Naive thymus-derived CD8-positive, alpha-beta T cell (primary cell): ENCODE measurements at regions not wholly inside any gene's neighbourhood (a gene's known extent, or its start where the extent isn't known, plus 50 kb on each side); places are given as distances from the start of the nearest gene placed in this dataset.

Experiments used
- ATAC-seq, 2 donors: fragments of 150-1000 bp; cut with Tn5 transposase in 1 of 2; sonication (Bioruptor Pico), chemical (Tn5 transposase) in 1 of 2; 1 replicate in 1 of 2; 2 replicates in 1 of 2; pipeline ENCODE4 v1.10.0; 2021; ENCODE audit warnings: mild to moderate bottlenecking in 2 of 2, moderate library complexity in 2 of 2
- POLR2A ChIA-PET: fragments of 350-600 bp; sonication (Branson Sonifier 250); formaldehyde crosslinking; loops from one replicate; lab custom pipeline; 2021; ENCODE audit warnings: antibody characterized with exemption; lab: Charles Lee
- DNase-seq, 10 donors: peaks; one replicate each; pipeline versions ENCODE4 v3.0.0 to v3.0.0-alpha.2; 2020 to 2022
- H3K27ac Mint-ChIP-seq, 10 donors: one replicate each; pipeline ENCODE4 v1.8.0; 2020 to 2022; ENCODE audit warnings: mild to moderate bottlenecking in 10 of 10, mixed read lengths in 10 of 10, moderate library complexity in 4 of 10, inconsistent platforms in 1 of 10
- H3K27me3 Mint-ChIP-seq, 5 donors: one replicate each; pipeline ENCODE4 v1.8.0; 2021 to 2022; ENCODE audit warnings: mixed read lengths in 5 of 5
- H3K36me3 Mint-ChIP-seq, 3 donors: one replicate each; pipeline ENCODE4 v1.8.0; 2020 to 2022; ENCODE audit warnings: mixed read lengths in 3 of 3, mild to moderate bottlenecking in 2 of 3, inconsistent platforms in 1 of 3
- H3K4me1 Mint-ChIP-seq, 4 donors: one replicate each; pipeline ENCODE4 v1.8.0; 2021 to 2022; ENCODE audit warnings: mixed read lengths in 4 of 4
- H3K4me3 Mint-ChIP-seq, 10 donors: one replicate each; pipeline ENCODE4 v1.8.0; 2020 to 2022; ENCODE audit warnings: mild to moderate bottlenecking in 10 of 10, mixed read lengths in 10 of 10, moderate library complexity in 6 of 10, inconsistent platforms in 1 of 10
- H3K9me3 Mint-ChIP-seq, 9 donors: one replicate each; pipeline ENCODE4 v1.8.0; 2020 to 2022; ENCODE audit warnings: mixed read lengths in 9 of 9, mild to moderate bottlenecking in 3 of 9, inconsistent platforms in 1 of 9, moderate library complexity in 1 of 9

GRCh38 chr9:38227061-38227540, 158.1 kb upstream of the SHB start:
- POLR2A ChIA-PET, result no interaction called here
- H3K9me3 Mint-ChIP-seq, result peaks cover 0 to 3% (median 0%) of the 10 kb centered on the region in 9 donors

GRCh38 chr9:38226491-38226951, 157.5 kb upstream of the SHB start:
- peaks cover 0 to 12% (median 1%) of the 10 kb centered on the region in 5 donors for H3K27me3 Mint-ChIP-seq
- peaks cover 9 to 22% (median 18%) of the 10 kb centered on the region in 4 donors for H3K4me1 Mint-ChIP-seq
- H3K4me3 Mint-ChIP-seq, result peak overlapping the region; percentile 65 to 93 (median 82)
- H3K36me3 Mint-ChIP-seq, result peaks cover 0 to 7% (median 0%) of the 10 kb centered on the region in 3 donors
- peak overlapping the region in 6 of 10 donors; percentile 18 to 94 (median 46) for H3K27ac Mint-ChIP-seq
- POLR2A ChIA-PET, result interaction anchor here (0.7 kb wide), 1 partner anchor 24 kb away, joined by 3 read pairs; no protein-coding TSS in a partner anchor
- ATAC-seq (peak; percentile 5 to 16), DNase-seq (peak in 2 of 10 donors; percentile 3 to 12)
- H3K9me3 Mint-ChIP-seq, result peaks cover 0 to 8% (median 2%) of the 10 kb centered on the region in 9 donors

More at GRCh38 chr9:38227061-38227540, 158.1 kb upstream of the SHB start:
- Mint-ChIP-seq H3K27me3 (peaks cover 0 to 10% (median under 1%) of the 10 kb centered on the region in 5 donors), H3K4me1 (peaks cover 9 to 22% (median 18%) of the 10 kb centered on the region in 4 donors), H3K27ac (peak overlapping the region in 8 of 10 donors; percentile 22 to 94 (median 72)), H3K36me3 (peaks cover 0 to 4% (median 0%) of the 10 kb centered on the region in 3 donors), H3K4me3 (peak overlapping the region; percentile 71 to 93 (median 82))
- DNase-seq (peak; percentile 26 to 85 (median 68)), ATAC-seq (peak; percentile 82 to 84)

- Mint-ChIP-seq H3K4me1 (peaks cover 9 to 22% (median 18%) of the 10 kb centered on the region in 4 donors), H3K36me3 (peaks cover 0 to 7% (median 0%) of the 10 kb centered on the region in 3 donors), H3K27me3 (peaks cover 0 to 12% (median 1%) of the 10 kb centered on the region in 5 donors), H3K9me3 (peaks cover 0 to 10% (median 2%) of the 10 kb centered on the region in 9 donors), H3K4me3 (no peak overlapping the region), H3K27ac (peak overlapping the region in 1 of 10 donors; percentile 70)
- DNase-seq (no peak), ATAC-seq (no peak)
- POLR2A ChIA-PET, result no interaction called here
Measured at GRCh38 chr9:38224941-38225340, 155.9 kb upstream of the SHB start.

GRCh38 chr9:38216572-38216971, 147.5 kb upstream of the SHB start:
- Mint-ChIP-seq H3K27ac (no peak overlapping the region), H3K9me3 (peaks cover 0 to 13% (median 2%) of the 10 kb centered on the region in 9 donors), H3K4me3 (no peak overlapping the region), H3K27me3 (peaks cover 0 to 11% (median 6%) of the 10 kb centered on the region in 5 donors), H3K4me1 (peaks cover 0 to 8% (median under 1%) of the 10 kb centered on the region in 4 donors), H3K36me3 (no peaks in the 10 kb centered on the region)
- DNase-seq, result no peak
- POLR2A ChIA-PET, result no interaction called here
- ATAC-seq, result no peak

GRCh38 chr9:38215465-38215864, 146.4 kb upstream of the SHB start:
- POLR2A ChIA-PET, result no interaction called here
- ATAC-seq (no peak), DNase-seq (no peak)
- no peak overlapping the region for H3K4me3 Mint-ChIP-seq
- H3K4me1 Mint-ChIP-seq, result peaks cover 0 to 8% (median under 1%) of the 10 kb centered on the region in 4 donors
- peaks cover 0 to 13% (median 2%) of the 10 kb centered on the region in 9 donors for H3K9me3 Mint-ChIP-seq
- peaks cover 0 to 11% (median 6%) of the 10 kb centered on the region in 5 donors for H3K27me3 Mint-ChIP-seq
- H3K36me3 Mint-ChIP-seq, result no peaks in the 10 kb centered on the region
- H3K27ac Mint-ChIP-seq, result no peak overlapping the region

GRCh38 chr9:38214432-38214831, 145.4 kb upstream of the SHB start:
- DNase-seq, result no peak
- no peak overlapping the region for H3K27ac Mint-ChIP-seq
- POLR2A ChIA-PET, result no interaction called here

GRCh38 chr9:38213631-38214299, 144.7 kb upstream of the SHB start:
- POLR2A ChIA-PET, result no interaction called here
- DNase-seq (no peak), ATAC-seq (no peak)
- Mint-ChIP-seq H3K9me3 (peaks cover 0 to 3% (median 0%) of the 10 kb centered on the region in 9 donors), H3K36me3 (no peaks in the 10 kb centered on the region), H3K27me3 (peaks cover 0 to 11% (median 6%) of the 10 kb centered on the region in 5 donors), H3K4me1 (peaks cover 0 to 8% (median under 1%) of the 10 kb centered on the region in 4 donors), H3K27ac (no peak overlapping the region), H3K4me3 (no peak overlapping the region)

More at GRCh38 chr9:38214432-38214831, 145.4 kb upstream of the SHB start:
- ATAC-seq, result no peak
- H3K4me1 Mint-ChIP-seq, result peaks cover 0 to 8% (median under 1%) of the 10 kb centered on the region in 4 donors
- H3K36me3 Mint-ChIP-seq, result no peaks in the 10 kb centered on the region
- peaks cover 0 to 11% (median 6%) of the 10 kb centered on the region in 5 donors for H3K27me3 Mint-ChIP-seq
- no peak overlapping the region for H3K4me3 Mint-ChIP-seq
- H3K9me3 Mint-ChIP-seq, result peaks cover 0 to 4% (median 2%) of the 10 kb centered on the region in 9 donors

GRCh38 chr9:38212016-38212415, 143.0 kb upstream of the SHB start:
- Mint-ChIP-seq H3K4me3 (no peak overlapping the region), H3K27me3 (peaks cover 0 to 11% (median 6%) of the 10 kb centered on the region in 5 donors), H3K36me3 (no peaks in the 10 kb centered on the region), H3K9me3 (peaks cover 0 to 2% (median 0%) of the 10 kb centered on the region in 9 donors), H3K27ac (no peak overlapping the region), H3K4me1 (peaks cover 0 to 8% (median under 1%) of the 10 kb centered on the region in 4 donors)
- ATAC-seq (no peak), DNase-seq (no peak)
- POLR2A ChIA-PET, result no interaction called here

- DNase-seq, result no peak
- Mint-ChIP-seq H3K27ac (no peak overlapping the region), H3K4me1 (peaks cover 0 to 8% (median under 1%) of the 10 kb centered on the region in 4 donors), H3K27me3 (peaks cover 0 to 11% (median 6%) of the 10 kb centered on the region in 5 donors), H3K9me3 (peaks cover 0 to 2% (median 0%) of the 10 kb centered on the region in 9 donors), H3K4me3 (no peak overlapping the region), H3K36me3 (no peaks in the 10 kb centered on the region)
- ATAC-seq, result no peak
- POLR2A ChIA-PET, result no interaction called here
Measured at GRCh38 chr9:38211002-38211401, 142.0 kb upstream of the SHB start.

- POLR2A ChIA-PET, result no interaction called here
- H3K27ac Mint-ChIP-seq, result no peak overlapping the region
- peaks cover 0 to 15% (median 6%) of the 10 kb centered on the region in 4 donors for H3K4me1 Mint-ChIP-seq
- no peak overlapping the region for H3K4me3 Mint-ChIP-seq
- H3K27me3 Mint-ChIP-seq, result peaks cover 0 to 5% (median 3%) of the 10 kb centered on the region in 5 donors
- ATAC-seq, result no peak
- no peaks in the 10 kb centered on the region for H3K36me3 Mint-ChIP-seq
- H3K9me3 Mint-ChIP-seq, result peaks cover 0 to 2% (median 0%) of the 10 kb centered on the region in 9 donors
- no peak for DNase-seq
Measured at GRCh38 chr9:38208206-38208901, 139.3 kb upstream of the SHB start.

GRCh38 chr9:38207247-38207778, 138.3 kb upstream of the SHB start:
- no peaks in the 10 kb centered on the region for H3K36me3 Mint-ChIP-seq
- no peak overlapping the region for H3K4me3 Mint-ChIP-seq
- ATAC-seq, result no peak
- H3K27ac Mint-ChIP-seq, result no peak overlapping the region
- POLR2A ChIA-PET, result no interaction called here
- peaks cover 0 to 2% (median 0%) of the 10 kb centered on the region in 9 donors for H3K9me3 Mint-ChIP-seq
- no peaks in the 10 kb centered on the region for H3K27me3 Mint-ChIP-seq
- DNase-seq, result no peak
- peaks cover 0 to 7% (median 5%) of the 10 kb centered on the region in 4 donors for H3K4me1 Mint-ChIP-seq

GRCh38 chr9:38205279-38205678, 136.3 kb upstream of the SHB start:
- DNase-seq, result no peak
- POLR2A ChIA-PET, result no interaction called here
- H3K27ac Mint-ChIP-seq, result peak overlapping the region in 1 of 10 donors; percentile 48

More at GRCh38 chr9:38205279-38205678, 136.3 kb upstream of the SHB start:
- Mint-ChIP-seq H3K36me3 (peaks cover 0 to 6% (median 0%) of the 10 kb centered on the region in 3 donors), H3K27me3 (no peaks in the 10 kb centered on the region), H3K9me3 (peaks cover 0 to 12% (median 0%) of the 10 kb centered on the region in 9 donors), H3K4me1 (peaks cover 0 to 7% (median 5%) of the 10 kb centered on the region in 4 donors), H3K4me3 (no peak overlapping the region)
- no peak for ATAC-seq
